ENCODE measurements at regions not wholly inside any gene's neighbourhood (a gene's known extent, or its start where the extent isn't known, plus 50 kb on each side); places are given as distances from the start of the nearest gene placed in this dataset.

GRCh38 chr2:59874361-59874760 is 679.1 kb downstream of the BCL11A start:
- H3K4me3 Mint-ChIP-seq, result no peak overlapping the region

GRCh38 chr2:59871830-59872229 is 681.6 kb downstream of the BCL11A start:
- Mint-ChIP-seq H3K36me3 (ENCODE audit: insufficient read depth in 2 of 2) (no peaks in the 10 kb centered on the region), H3K9me3 (peaks cover 0 to 4% of the 10 kb centered on the region in 2 donors), H3K4me3 (no peak overlapping the region), H3K27ac (no peak overlapping the region), H3K27me3 (ENCODE audit: low read depth) (no peaks in the 10 kb centered on the region), H3K4me1 (ENCODE audit: low read depth) (no peaks in the 10 kb centered on the region)
- DNase-seq, result no peak
- ATAC-seq (replicated peaks in 1 of 2), result no peak

More at GRCh38 chr2:59874361-59874760, 679.1 kb downstream of the BCL11A start:
- peaks cover 0 to 4% of the 10 kb centered on the region in 2 donors for H3K9me3 Mint-ChIP-seq
- no peaks in the 10 kb centered on the region for H3K4me1 Mint-ChIP-seq (ENCODE audit: low read depth)
- no peak overlapping the region for H3K27ac Mint-ChIP-seq
- no peaks in the 10 kb centered on the region for H3K27me3 Mint-ChIP-seq (ENCODE audit: low read depth)
- DNase-seq, result no peak
- ATAC-seq (replicated peaks in 1 of 2), result no peak
- H3K36me3 Mint-ChIP-seq (ENCODE audit: insufficient read depth in 2 of 2), result no peaks in the 10 kb centered on the region

- no peak overlapping the region for H3K4me3 Mint-ChIP-seq
- no peaks in the 10 kb centered on the region for H3K9me3 Mint-ChIP-seq
- no peaks in the 10 kb centered on the region for H3K27me3 Mint-ChIP-seq (ENCODE audit: low read depth)
- ATAC-seq (replicated peaks in 1 of 2) (no peak), DNase-seq (no peak)
- H3K27ac Mint-ChIP-seq, result no peak overlapping the region
- no peaks in the 10 kb centered on the region for H3K4me1 Mint-ChIP-seq (ENCODE audit: low read depth)
- no peaks in the 10 kb centered on the region for H3K36me3 Mint-ChIP-seq (ENCODE audit: insufficient read depth in 2 of 2)
Measured at GRCh38 chr2:59868981-59869380, 684.5 kb downstream of the BCL11A start.

- DNase-seq, result no peak
- no peak for ATAC-seq (replicated peaks in 1 of 2)
- Mint-ChIP-seq H3K36me3 (ENCODE audit: insufficient read depth in 2 of 2) (peaks cover 0 to 4% of the 10 kb centered on the region in 2 donors), H3K4me3 (no peak overlapping the region), H3K27ac (no peak overlapping the region), H3K27me3 (ENCODE audit: low read depth) (no peaks in the 10 kb centered on the region), H3K9me3 (peaks cover 5 to 7% of the 10 kb centered on the region in 2 donors), H3K4me1 (ENCODE audit: low read depth) (no peaks in the 10 kb centered on the region)
Measured at GRCh38 chr2:59866436-59866835, 687.0 kb downstream of the BCL11A start.

- peaks cover 0 to 4% of the 10 kb centered on the region in 2 donors for H3K36me3 Mint-ChIP-seq (ENCODE audit: insufficient read depth in 2 of 2)
- H3K4me1 Mint-ChIP-seq (ENCODE audit: low read depth), result no peaks in the 10 kb centered on the region
- H3K4me3 Mint-ChIP-seq, result no peak overlapping the region
- DNase-seq, result no peak
- ATAC-seq (replicated peaks in 1 of 2), result no peak
- no peak overlapping the region for H3K27ac Mint-ChIP-seq
- H3K27me3 Mint-ChIP-seq (ENCODE audit: low read depth), result no peaks in the 10 kb centered on the region
- peaks cover 7 to 8% of the 10 kb centered on the region in 2 donors for H3K9me3 Mint-ChIP-seq
Measured at GRCh38 chr2:59858540-59858939, 694.9 kb downstream of the BCL11A start.

- Mint-ChIP-seq H3K4me3 (no peak overlapping the region), H3K4me1 (ENCODE audit: low read depth) (no peaks in the 10 kb centered on the region), H3K36me3 (ENCODE audit: insufficient read depth in 2 of 2) (no peaks in the 10 kb centered on the region), H3K9me3 (peaks cover 1 to 4% of the 10 kb centered on the region in 2 donors), H3K27ac (no peak overlapping the region), H3K27me3 (ENCODE audit: low read depth) (no peaks in the 10 kb centered on the region)
- DNase-seq (no peak), ATAC-seq (replicated peaks in 1 of 2) (peak in 1 of 2 donors; percentile 15)
Measured at GRCh38 chr2:59857109-59857508, 696.3 kb downstream of the BCL11A start.

GRCh38 chr2:59856391-59856790 is 697.1 kb downstream of the BCL11A start:
- DNase-seq (no peak), ATAC-seq (replicated peaks in 1 of 2) (no peak)
- Mint-ChIP-seq H3K4me3 (no peak overlapping the region), H3K27me3 (ENCODE audit: low read depth) (no peaks in the 10 kb centered on the region), H3K36me3 (ENCODE audit: insufficient read depth in 2 of 2) (no peaks in the 10 kb centered on the region), H3K27ac (no peak overlapping the region), H3K9me3 (peaks cover 0 to 3% of the 10 kb centered on the region in 2 donors), H3K4me1 (ENCODE audit: low read depth) (no peaks in the 10 kb centered on the region)

GRCh38 chr2:59853032-59853431 is 700.4 kb downstream of the BCL11A start:
- Mint-ChIP-seq H3K36me3 (ENCODE audit: insufficient read depth in 2 of 2) (no peaks in the 10 kb centered on the region), H3K9me3 (peaks cover 0 to 3% of the 10 kb centered on the region in 2 donors), H3K4me3 (no peak overlapping the region), H3K27ac (no peak overlapping the region), H3K27me3 (ENCODE audit: low read depth) (no peaks in the 10 kb centered on the region), H3K4me1 (ENCODE audit: low read depth) (no peaks in the 10 kb centered on the region)
- ATAC-seq (replicated peaks in 1 of 2) (no peak), DNase-seq (no peak)

GRCh38 chr2:59851836-59852475 is 701.5 kb downstream of the BCL11A start:
- ATAC-seq (replicated peaks in 1 of 2), result no peak
- no peak overlapping the region for H3K4me3 Mint-ChIP-seq
- no peaks in the 10 kb centered on the region for H3K4me1 Mint-ChIP-seq (ENCODE audit: low read depth)
- H3K36me3 Mint-ChIP-seq (ENCODE audit: insufficient read depth in 2 of 2), result no peaks in the 10 kb centered on the region
- H3K27me3 Mint-ChIP-seq (ENCODE audit: low read depth), result no peaks in the 10 kb centered on the region
- no peak for DNase-seq
- H3K9me3 Mint-ChIP-seq, result peaks cover 0 to 3% of the 10 kb centered on the region in 2 donors
- H3K27ac Mint-ChIP-seq, result no peak overlapping the region

GRCh38 chr2:59850554-59850953 is 702.9 kb downstream of the BCL11A start:
- Mint-ChIP-seq H3K27ac (no peak overlapping the region), H3K9me3 (peaks cover 0 to 3% of the 10 kb centered on the region in 2 donors), H3K36me3 (ENCODE audit: insufficient read depth in 2 of 2) (no peaks in the 10 kb centered on the region), H3K4me1 (ENCODE audit: low read depth) (no peaks in the 10 kb centered on the region), H3K27me3 (ENCODE audit: low read depth) (no peaks in the 10 kb centered on the region), H3K4me3 (no peak overlapping the region)
- DNase-seq (no peak), ATAC-seq (replicated peaks in 1 of 2) (no peak)

- peaks cover 2 to 5% of the 10 kb centered on the region in 2 donors for H3K9me3 Mint-ChIP-seq
- H3K36me3 Mint-ChIP-seq (ENCODE audit: insufficient read depth in 2 of 2), result no peaks in the 10 kb centered on the region
- ATAC-seq (replicated peaks in 1 of 2) (no peak), DNase-seq (no peak)
- H3K27me3 Mint-ChIP-seq (ENCODE audit: low read depth), result no peaks in the 10 kb centered on the region
- H3K27ac Mint-ChIP-seq, result no peak overlapping the region
- no peak overlapping the region for H3K4me3 Mint-ChIP-seq
- H3K4me1 Mint-ChIP-seq (ENCODE audit: low read depth), result no peaks in the 10 kb centered on the region
Measured at GRCh38 chr2:59833941-59834340, 719.5 kb downstream of the BCL11A start.

GRCh38 chr2:59830601-59831000 is 722.9 kb downstream of the BCL11A start:
- Mint-ChIP-seq H3K27ac (no peak overlapping the region), H3K27me3 (ENCODE audit: low read depth) (no peaks in the 10 kb centered on the region), H3K36me3 (ENCODE audit: insufficient read depth in 2 of 2) (no peaks in the 10 kb centered on the region), H3K4me3 (no peak overlapping the region), H3K9me3 (peaks cover 2 to 4% of the 10 kb centered on the region in 2 donors), H3K4me1 (ENCODE audit: low read depth) (no peaks in the 10 kb centered on the region)
- no peak for DNase-seq
- no peak for ATAC-seq (replicated peaks in 1 of 2)

GRCh38 chr2:59827677-59828076 is 725.8 kb downstream of the BCL11A start:
- ATAC-seq (replicated peaks in 1 of 2) (no peak), DNase-seq (no peak)
- Mint-ChIP-seq H3K36me3 (ENCODE audit: insufficient read depth in 2 of 2) (no peaks in the 10 kb centered on the region), H3K27ac (no peak overlapping the region), H3K4me1 (ENCODE audit: low read depth) (no peaks in the 10 kb centered on the region), H3K27me3 (ENCODE audit: low read depth) (no peaks in the 10 kb centered on the region), H3K4me3 (no peak overlapping the region), H3K9me3 (peaks cover 0 to 2% of the 10 kb centered on the region in 2 donors)

GRCh38 chr2:59826177-59826576 is 727.3 kb downstream of the BCL11A start:
- Mint-ChIP-seq H3K27ac (no peak overlapping the region), H3K9me3 (no peaks in the 10 kb centered on the region), H3K4me1 (ENCODE audit: low read depth) (no peaks in the 10 kb centered on the region), H3K36me3 (ENCODE audit: insufficient read depth in 2 of 2) (no peaks in the 10 kb centered on the region), H3K27me3 (ENCODE audit: low read depth) (no peaks in the 10 kb centered on the region), H3K4me3 (no peak overlapping the region)
- ATAC-seq (replicated peaks in 1 of 2) (no peak), DNase-seq (no peak)

Data from activated T-cell treated with anti-CD3 and anti-CD28 coated beads, Interleukin-2, amount 50 U/mL, for 72 hours (primary cell).